SK-N-SH treated with all-trans-retinoic acid at 6 μM for 48 hours (cell line): ENCODE measurements at regions not wholly inside any gene's neighbourhood (a gene's known extent, or its start where the extent isn't known, plus 50 kb on each side); places are given as distances from the start of the nearest gene placed in this dataset.

Experiments used
- ATAC-seq: fragments of 200-7000 bp; cut with Tn5 transposase; 3 replicates; pipeline ENCODE4 v1.9.1; 2020; ENCODE audit warnings: mild to moderate bottlenecking, moderate library complexity
- ARNTL ChIP-seq: fragments of 450-650 bp; formaldehyde crosslinking; IDR thresholded peaks from 2 replicates; pipeline ENCODE4 v1.5.0; 2020; ENCODE audit warnings: low read depth, mild to moderate bottlenecking, moderate library complexity, borderline replicate concordance
- BACH2 ChIP-seq: fragments of 250-450 bp; sonication (Bioruptor Pico); IDR thresholded peaks from 2 replicates; pipeline ENCODE4 v1.9.0; 2021; ENCODE audit warnings: mild to moderate bottlenecking, borderline replicate concordance
- CSDC2 ChIP-seq: fragments of 250-450 bp; sonication (Bioruptor Pico); IDR thresholded peaks from 2 replicates; pipeline ENCODE4 v1.5.0; 2020; ENCODE audit warnings: mild to moderate bottlenecking, moderate library complexity
- ESRRG ChIP-seq: fragments of 250-450 bp; sonication (Bioruptor Pico); IDR thresholded peaks from 2 replicates; pipeline ENCODE4 v1.6.1; 2021; ENCODE audit warnings: mild to moderate bottlenecking
- GLIS3 ChIP-seq: fragments of 250-450 bp; sonication (Bioruptor Pico); IDR thresholded peaks from 2 replicates; pipeline ENCODE4 v1.5.0; 2020; ENCODE audit warnings: mild to moderate bottlenecking, moderate library complexity
- ISL1 ChIP-seq: fragments of 250-450 bp; sonication (Bioruptor Pico); IDR thresholded peaks from 2 replicates; pipeline ENCODE4 v2.1.2; 2022; ENCODE audit warnings: mild to moderate bottlenecking, moderate library complexity
- OSR1 ChIP-seq: fragments of 250-450 bp; sonication (Bioruptor Pico); IDR thresholded peaks from 2 replicates; pipeline ENCODE4 v1.8.0; 2022; ENCODE audit warnings: moderate library complexity, mild to moderate bottlenecking, inconsistent platforms
- PPARA ChIP-seq: fragments of 250-450 bp; sonication (Bioruptor Pico); IDR thresholded peaks from 2 replicates; pipeline ENCODE4 v1.5.0; 2020; ENCODE audit warnings: mild to moderate bottlenecking, borderline replicate concordance
- SNAI2 ChIP-seq: fragments of 250-450 bp; sonication (Bioruptor Pico); IDR thresholded peaks from 2 replicates; pipeline ENCODE4 v1.5.0; 2020; ENCODE audit warnings: mild to moderate bottlenecking, moderate library complexity
- TCF4 ChIP-seq: fragments of 250-450 bp; sonication (Bioruptor Pico); IDR thresholded peaks from 2 replicates; pipeline ENCODE4 v1.8.0; 2021; ENCODE audit warnings: mild to moderate bottlenecking, moderate library complexity, borderline replicate concordance
- TOX ChIP-seq: fragments of 250-450 bp; sonication (Bioruptor Pico); IDR thresholded peaks from 2 replicates; pipeline ENCODE4 v1.8.0; 2021; ENCODE audit warnings: mild to moderate bottlenecking, moderate library complexity, borderline replicate concordance
- ZC3H10 ChIP-seq: fragments of 250-450 bp; sonication (Bioruptor Pico); IDR thresholded peaks from 2 replicates; pipeline ENCODE4 v1.5.1; 2021; ENCODE audit warnings: mild to moderate bottlenecking, moderate library complexity
- ZFP3 ChIP-seq: fragments of 250-450 bp; sonication (Bioruptor Pico); IDR thresholded peaks from 2 replicates; pipeline ENCODE4 v1.5.0; 2020; ENCODE audit warnings: mild to moderate bottlenecking, moderate library complexity
- ZFP30 ChIP-seq: fragments of 450-650 bp; formaldehyde crosslinking; IDR thresholded peaks from 2 replicates; pipeline ENCODE4 v1.5.0; 2022; ENCODE audit warnings: mild to moderate bottlenecking, moderate library complexity
- ZNF565 ChIP-seq: fragments of 450-650 bp; formaldehyde crosslinking; conservative IDR thresholded peaks from 2 replicates; pipeline ENCODE4 v1.5.0; 2020; ENCODE audit warnings: low read depth, mild to moderate bottlenecking, moderate library complexity
- ZNF70 ChIP-seq: fragments of 450-650 bp; formaldehyde crosslinking; IDR thresholded peaks from 2 replicates; pipeline ENCODE4 v1.5.0; 2020; ENCODE audit warnings: mild to moderate bottlenecking, moderate library complexity
- ZNF8 ChIP-seq: fragments of 450-650 bp; formaldehyde crosslinking; IDR thresholded peaks from 2 replicates; pipeline ENCODE4 v1.5.0; 2020; ENCODE audit warnings: mild to moderate bottlenecking, moderate library complexity
- TF ChIP-seq, protein P1 (sequence below): fragments of 250-450 bp; sonication (Bioruptor Pico); IDR thresholded peaks from 2 replicates; pipeline ENCODE4 v1.5.1; 2020; ENCODE audit warnings: low read depth, mild to moderate bottlenecking, moderate library complexity
- TF ChIP-seq, protein P2 (sequence below): fragments of 250-450 bp; sonication (Bioruptor Pico); IDR thresholded peaks from 2 replicates; pipeline ENCODE4 v1.8.0; 2021; ENCODE audit warnings: low read depth, mild to moderate bottlenecking, moderate library complexity, borderline replicate concordance
- TF ChIP-seq, protein P3 (sequence below): fragments of 250-450 bp; sonication (Bioruptor Pico); IDR thresholded peaks from 2 replicates; pipeline ENCODE4 v1.5.0; 2020; ENCODE audit warnings: mild to moderate bottlenecking, moderate library complexity
- TF ChIP-seq, protein P4 (sequence below): fragments of 250-450 bp; sonication (Bioruptor Pico); IDR thresholded peaks from 2 replicates; pipeline ENCODE4 v1.5.1; 2021; ENCODE audit warnings: mild to moderate bottlenecking, moderate library complexity
- TF ChIP-seq, protein P5 (sequence below): fragments of 250-450 bp; sonication (Bioruptor Pico); IDR thresholded peaks from 2 replicates; pipeline ENCODE4 v1.8.0; 2020; ENCODE audit warnings: mild to moderate bottlenecking, moderate library complexity, borderline replicate concordance

DNA sequence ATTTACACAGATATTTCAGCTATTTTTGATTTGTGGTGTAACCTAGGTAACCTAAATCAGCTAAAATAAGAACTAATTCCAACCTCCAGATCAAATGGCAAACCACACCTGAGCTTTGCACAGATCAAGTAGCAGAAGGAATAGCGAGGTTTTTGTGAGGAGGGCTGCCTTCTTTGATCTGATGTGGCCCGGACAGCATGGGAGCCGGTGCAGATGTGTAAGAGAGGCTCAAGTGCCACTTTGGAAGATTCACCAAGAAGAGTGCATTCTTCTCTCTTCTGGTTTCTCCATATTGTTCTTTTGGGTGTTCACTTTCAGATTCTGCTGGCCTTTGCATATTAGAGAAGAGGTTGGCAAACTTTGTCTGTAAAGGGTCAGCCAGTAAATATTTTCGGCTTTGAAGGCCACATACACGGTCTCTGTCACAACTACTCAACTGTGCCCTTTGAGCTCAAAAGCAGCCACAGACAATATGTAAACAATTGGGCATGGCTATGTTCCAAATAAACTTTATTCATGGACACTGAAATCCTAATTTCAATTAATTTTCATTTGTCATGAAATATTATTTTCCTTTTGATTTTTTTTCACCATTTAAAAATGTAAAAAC, 78.9 kb upstream of the FAM9C start:
- no peak; the same call in 1 of the 3 replicates for ATAC-seq

DNA sequence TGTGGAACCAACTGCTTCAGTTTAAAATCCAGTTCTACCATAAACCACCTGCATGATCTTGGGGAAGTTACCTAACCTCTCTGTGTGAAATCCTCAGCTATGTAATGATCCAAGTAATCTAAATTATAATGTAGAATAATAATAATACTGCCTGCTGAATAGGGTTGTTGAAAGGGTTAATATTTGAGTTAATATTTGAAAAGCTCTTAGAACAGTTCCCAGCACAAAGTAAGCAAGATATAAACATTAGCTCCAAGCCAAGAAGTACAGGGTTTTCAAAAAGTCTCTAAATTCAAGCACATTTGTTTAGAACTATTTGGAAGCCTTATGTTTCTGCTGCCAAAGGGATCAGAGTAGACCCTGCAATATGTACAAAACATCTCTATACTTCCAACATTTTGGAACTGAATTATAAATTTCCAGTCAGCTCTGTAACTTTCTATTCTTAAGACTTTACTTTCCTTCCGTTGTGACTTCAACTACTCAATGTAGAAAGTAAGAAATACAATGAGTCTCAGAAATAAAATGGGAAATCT, 76.7 kb upstream of the FAM9C start:
- ATAC-seq: no peak
- TF ChIP-seq CSDC2 (no peak), ARNTL (CRISPR knock-in tag) (no peak), ESRRG (CRISPR knock-in tag) (no peak), OSR1 (no peak), ISL1 (CRISPR knock-in tag) (no peak), ZNF70 (no peak), ZNF8 (no peak), GLIS3 (CRISPR knock-in tag) (no peak), TOX (CRISPR knock-in tag) (no peak), ZNF565 (CRISPR knock-in tag) (no peak), ZFP30 (CRISPR knock-in tag) (no peak), TCF4 (no peak)
- TF ChIP-seq, protein P1, sequence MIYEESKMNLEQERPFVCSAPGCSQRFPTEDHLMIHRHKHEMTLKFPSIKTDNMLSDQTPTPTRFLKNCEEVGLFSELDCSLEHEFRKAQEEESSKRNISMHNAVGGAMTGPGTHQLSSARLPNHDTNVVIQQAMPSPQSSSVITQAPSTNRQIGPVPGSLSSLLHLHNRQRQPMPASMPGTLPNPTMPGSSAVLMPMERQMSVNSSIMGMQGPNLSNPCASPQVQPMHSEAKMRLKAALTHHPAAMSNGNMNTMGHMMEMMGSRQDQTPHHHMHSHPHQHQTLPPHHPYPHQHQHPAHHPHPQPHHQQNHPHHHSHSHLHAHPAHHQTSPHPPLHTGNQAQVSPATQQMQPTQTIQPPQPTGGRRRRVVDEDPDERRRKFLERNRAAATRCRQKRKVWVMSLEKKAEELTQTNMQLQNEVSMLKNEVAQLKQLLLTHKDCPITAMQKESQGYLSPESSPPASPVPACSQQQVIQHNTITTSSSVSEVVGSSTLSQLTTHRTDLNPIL: no peak
- TF ChIP-seq, protein P2, sequence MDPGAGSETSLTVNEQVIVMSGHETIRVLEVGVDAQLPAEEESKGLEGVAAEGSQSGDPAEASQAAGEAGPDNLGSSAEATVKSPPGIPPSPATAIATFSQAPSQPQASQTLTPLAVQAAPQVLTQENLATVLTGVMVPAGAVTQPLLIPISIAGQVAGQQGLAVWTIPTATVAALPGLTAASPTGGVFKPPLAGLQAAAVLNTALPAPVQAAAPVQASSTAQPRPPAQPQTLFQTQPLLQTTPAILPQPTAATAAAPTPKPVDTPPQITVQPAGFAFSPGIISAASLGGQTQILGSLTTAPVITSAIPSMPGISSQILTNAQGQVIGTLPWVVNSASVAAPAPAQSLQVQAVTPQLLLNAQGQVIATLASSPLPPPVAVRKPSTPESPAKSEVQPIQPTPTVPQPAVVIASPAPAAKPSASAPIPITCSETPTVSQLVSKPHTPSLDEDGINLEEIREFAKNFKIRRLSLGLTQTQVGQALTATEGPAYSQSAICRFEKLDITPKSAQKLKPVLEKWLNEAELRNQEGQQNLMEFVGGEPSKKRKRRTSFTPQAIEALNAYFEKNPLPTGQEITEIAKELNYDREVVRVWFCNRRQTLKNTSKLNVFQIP (CRISPR knock-in tag): no peak

More for the DNA sequence above, 78.9 kb upstream of the FAM9C start:
- no peak for TF ChIP-seq ZNF70
- TF ChIP-seq CSDC2: no peak
- TF ChIP-seq OSR1: no peak
- TF ChIP-seq, protein P3, sequence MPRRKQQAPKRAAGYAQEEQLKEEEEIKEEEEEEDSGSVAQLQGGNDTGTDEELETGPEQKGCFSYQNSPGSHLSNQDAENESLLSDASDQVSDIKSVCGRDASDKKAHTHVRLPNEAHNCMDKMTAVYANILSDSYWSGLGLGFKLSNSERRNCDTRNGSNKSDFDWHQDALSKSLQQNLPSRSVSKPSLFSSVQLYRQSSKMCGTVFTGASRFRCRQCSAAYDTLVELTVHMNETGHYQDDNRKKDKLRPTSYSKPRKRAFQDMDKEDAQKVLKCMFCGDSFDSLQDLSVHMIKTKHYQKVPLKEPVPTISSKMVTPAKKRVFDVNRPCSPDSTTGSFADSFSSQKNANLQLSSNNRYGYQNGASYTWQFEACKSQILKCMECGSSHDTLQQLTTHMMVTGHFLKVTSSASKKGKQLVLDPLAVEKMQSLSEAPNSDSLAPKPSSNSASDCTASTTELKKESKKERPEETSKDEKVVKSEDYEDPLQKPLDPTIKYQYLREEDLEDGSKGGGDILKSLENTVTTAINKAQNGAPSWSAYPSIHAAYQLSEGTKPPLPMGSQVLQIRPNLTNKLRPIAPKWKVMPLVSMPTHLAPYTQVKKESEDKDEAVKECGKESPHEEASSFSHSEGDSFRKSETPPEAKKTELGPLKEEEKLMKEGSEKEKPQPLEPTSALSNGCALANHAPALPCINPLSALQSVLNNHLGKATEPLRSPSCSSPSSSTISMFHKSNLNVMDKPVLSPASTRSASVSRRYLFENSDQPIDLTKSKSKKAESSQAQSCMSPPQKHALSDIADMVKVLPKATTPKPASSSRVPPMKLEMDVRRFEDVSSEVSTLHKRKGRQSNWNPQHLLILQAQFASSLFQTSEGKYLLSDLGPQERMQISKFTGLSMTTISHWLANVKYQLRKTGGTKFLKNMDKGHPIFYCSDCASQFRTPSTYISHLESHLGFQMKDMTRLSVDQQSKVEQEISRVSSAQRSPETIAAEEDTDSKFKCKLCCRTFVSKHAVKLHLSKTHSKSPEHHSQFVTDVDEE (CRISPR knock-in tag): no peak
- no peak for TF ChIP-seq SNAI2 (CRISPR knock-in tag)
- TF ChIP-seq ZC3H10 (CRISPR knock-in tag): no peak
- TF ChIP-seq, protein P2 (CRISPR knock-in tag): no peak
- TF ChIP-seq ARNTL (CRISPR knock-in tag): no peak
- no peak for TF ChIP-seq TCF4
- TF ChIP-seq, protein P4, sequence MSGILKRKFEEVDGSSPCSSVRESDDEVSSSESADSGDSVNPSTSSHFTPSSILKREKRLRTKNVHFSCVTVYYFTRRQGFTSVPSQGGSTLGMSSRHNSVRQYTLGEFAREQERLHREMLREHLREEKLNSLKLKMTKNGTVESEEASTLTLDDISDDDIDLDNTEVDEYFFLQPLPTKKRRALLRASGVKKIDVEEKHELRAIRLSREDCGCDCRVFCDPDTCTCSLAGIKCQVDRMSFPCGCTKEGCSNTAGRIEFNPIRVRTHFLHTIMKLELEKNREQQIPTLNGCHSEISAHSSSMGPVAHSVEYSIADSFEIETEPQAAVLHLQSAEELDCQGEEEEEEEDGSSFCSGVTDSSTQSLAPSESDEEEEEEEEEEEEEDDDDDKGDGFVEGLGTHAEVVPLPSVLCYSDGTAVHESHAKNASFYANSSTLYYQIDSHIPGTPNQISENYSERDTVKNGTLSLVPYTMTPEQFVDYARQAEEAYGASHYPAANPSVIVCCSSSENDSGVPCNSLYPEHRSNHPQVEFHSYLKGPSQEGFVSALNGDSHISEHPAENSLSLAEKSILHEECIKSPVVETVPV (CRISPR knock-in tag): no peak
- no peak for TF ChIP-seq ISL1 (CRISPR knock-in tag)
- TF ChIP-seq, protein P5, sequence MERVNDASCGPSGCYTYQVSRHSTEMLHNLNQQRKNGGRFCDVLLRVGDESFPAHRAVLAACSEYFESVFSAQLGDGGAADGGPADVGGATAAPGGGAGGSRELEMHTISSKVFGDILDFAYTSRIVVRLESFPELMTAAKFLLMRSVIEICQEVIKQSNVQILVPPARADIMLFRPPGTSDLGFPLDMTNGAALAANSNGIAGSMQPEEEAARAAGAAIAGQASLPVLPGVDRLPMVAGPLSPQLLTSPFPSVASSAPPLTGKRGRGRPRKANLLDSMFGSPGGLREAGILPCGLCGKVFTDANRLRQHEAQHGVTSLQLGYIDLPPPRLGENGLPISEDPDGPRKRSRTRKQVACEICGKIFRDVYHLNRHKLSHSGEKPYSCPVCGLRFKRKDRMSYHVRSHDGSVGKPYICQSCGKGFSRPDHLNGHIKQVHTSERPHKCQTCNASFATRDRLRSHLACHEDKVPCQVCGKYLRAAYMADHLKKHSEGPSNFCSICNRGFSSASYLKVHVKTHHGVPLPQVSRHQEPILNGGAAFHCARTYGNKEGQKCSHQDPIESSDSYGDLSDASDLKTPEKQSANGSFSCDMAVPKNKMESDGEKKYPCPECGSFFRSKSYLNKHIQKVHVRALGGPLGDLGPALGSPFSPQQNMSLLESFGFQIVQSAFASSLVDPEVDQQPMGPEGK (CRISPR knock-in tag): no peak
- TF ChIP-seq ESRRG (CRISPR knock-in tag): no peak
- no peak for TF ChIP-seq ZFP30 (CRISPR knock-in tag)
- TF ChIP-seq, protein P1: no peak
- no peak for TF ChIP-seq PPARA (CRISPR knock-in tag)
- no peak for TF ChIP-seq TOX (CRISPR knock-in tag)
- TF ChIP-seq GLIS3 (CRISPR knock-in tag): no peak
- no peak for TF ChIP-seq BACH2 (CRISPR knock-in tag)
- TF ChIP-seq ZFP3 (CRISPR knock-in tag): no peak
